HG03103 (cell line): ENCODE measurements at regions not wholly inside any gene's neighbourhood (a gene's known extent, or its start where the extent isn't known, plus 50 kb on each side); places are given as distances from the start of the nearest gene placed in this dataset.
"Not testable (repeated sequence)": the region's sequence is repeated elsewhere in the genome, so short reads cannot be mapped to it uniquely, and the experiment has no call there.

Experiments used
- ATAC-seq: cut with Tn5 transposase; IDR thresholded peaks from one replicate; pipeline ENCODE4 v1.9.1; 2021; ENCODE audit warnings: low read depth; ENCODE audit not compliant: unreplicated experiment

DNA sequence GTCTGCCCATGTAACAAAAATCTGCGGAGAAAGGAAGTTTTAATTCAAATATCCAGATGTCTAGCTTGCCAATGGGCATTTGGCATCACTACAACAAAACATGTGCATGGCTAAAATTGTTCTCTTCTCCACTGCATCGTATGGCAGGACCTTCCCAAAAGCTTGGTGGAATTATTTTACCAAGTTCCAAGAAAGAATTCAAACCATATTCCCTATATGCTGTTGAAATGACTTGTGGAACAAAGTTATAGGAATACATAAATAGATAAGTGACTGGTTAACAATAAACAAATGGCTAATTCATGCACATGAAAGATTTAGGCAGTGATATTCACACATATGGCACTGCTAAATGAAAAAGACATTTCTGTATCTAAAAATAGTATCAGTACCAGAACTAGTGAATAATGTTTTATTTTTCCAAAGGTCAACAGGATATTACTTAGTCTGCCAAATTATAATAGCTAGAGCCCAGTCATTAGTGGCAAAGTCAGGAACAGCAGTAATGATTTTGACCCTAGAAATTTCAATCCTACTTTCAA is 425.4 kb upstream of the VRK2 start:
- ATAC-seq = no peak

DNA sequence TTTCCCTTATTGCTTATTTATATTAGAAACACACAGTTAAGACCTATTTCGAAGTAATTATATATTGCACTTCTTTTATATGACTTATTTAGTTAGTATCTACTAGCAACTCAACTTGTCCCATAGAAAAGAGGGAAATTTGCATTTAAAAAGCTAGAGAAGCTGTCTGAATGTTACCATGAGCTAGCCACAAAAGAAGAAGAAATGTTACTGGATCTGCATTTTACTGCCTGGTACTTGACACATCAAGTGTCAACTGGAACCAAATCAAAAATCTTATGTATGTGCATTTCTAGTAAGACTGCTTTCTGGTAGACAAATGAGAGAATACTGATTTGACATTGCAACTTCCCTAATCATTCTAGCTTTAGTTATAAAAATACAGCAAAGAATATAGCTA is 424.6 kb upstream of the VRK2 start:
- no peak for ATAC-seq

DNA sequence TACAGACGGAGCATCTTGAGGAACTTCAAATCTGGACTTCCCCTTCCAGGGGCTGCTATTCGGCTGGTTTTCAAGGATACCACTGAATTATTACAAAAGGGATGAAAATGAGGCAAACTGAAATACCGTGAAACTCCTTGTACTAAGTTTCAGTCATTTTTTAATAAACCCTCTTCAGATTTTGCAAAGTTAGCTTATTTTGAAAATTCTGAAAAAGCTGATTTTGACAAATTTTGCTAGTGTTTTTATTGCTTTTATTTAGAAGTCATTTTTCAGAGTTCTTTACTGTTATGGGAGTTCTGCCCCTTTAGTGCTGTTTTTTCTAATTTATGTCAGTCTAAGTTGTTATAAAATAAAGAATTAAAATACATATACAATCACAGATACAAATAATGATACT is 390.4 kb upstream of the VRK2 start:
- no peak for ATAC-seq

DNA sequence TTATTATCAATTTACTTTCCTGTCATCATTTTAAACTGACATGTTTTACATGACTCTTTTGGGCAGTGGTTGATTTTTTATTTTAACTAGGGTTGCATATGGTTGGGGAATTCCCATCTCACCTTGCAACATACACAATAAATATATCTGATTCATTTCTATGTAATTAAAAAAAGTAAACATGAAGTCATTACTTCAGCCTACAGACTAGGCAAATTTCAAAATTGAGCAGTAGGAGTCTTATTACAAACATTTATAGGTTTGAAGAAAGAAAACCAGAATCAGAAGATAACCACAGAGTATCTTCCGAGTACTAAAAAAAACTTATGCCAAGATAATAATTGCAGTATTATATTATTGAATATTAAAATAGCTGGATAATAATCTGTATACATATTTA is 377.0 kb upstream of the VRK2 start:
- no peak for ATAC-seq

DNA sequence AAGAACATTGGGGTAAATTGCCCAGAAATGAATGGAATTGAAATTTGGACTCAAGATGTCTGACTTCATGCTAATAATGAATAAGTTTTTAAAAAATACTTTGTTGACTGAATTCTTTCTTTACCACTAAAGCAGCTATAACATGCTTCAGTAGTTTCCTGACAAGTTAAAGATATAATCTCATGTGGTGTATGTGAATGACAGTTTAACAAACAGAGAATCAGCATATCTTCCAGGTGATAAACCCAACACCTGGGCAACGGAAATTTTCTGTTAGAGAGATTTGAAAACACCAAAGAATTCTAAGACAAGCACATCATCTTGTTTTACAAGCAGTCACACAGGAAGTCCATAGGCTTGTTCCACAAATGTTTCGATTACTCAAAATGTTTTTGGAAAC is 372.6 kb upstream of the VRK2 start:
- no peak for ATAC-seq

DNA sequence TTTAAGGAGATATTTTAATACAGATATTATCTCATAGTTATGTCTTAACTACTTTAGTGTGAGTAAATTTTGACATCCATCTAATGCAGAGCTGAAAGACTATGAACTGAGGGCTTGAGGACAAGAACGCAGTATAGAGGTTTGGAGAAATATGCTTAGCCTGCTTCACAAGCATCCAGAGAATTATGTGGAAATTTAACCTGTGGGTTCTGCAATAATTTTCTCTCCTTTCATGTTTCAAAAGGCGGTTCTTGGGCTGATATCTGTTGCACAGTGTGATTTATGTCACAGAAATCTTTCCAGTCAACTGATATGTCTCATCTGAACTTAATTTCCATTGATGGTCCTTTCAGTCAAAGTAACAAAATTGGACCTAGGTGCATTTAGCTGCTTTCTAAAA is 371.9 kb upstream of the VRK2 start:
- ATAC-seq = no peak

DNA sequence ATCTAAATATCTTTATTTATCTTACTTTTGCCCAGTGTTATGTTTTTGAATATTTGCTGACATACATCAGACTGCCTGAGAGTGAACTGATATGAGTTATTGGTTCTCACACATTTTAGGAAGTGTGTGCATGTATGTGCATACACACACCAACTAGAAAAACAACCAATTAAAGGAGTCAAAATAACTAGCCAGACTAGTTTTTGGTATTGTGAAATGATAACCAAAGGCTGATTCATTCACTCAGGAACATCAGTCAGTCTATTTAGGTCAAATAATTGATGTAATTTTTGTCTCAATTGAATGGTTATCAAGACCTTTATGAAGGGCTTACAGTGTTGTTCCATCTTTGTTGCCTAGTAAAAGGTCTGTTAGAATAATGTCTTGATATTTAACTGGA is 369.3 kb upstream of the VRK2 start:
- no peak for ATAC-seq

DNA sequence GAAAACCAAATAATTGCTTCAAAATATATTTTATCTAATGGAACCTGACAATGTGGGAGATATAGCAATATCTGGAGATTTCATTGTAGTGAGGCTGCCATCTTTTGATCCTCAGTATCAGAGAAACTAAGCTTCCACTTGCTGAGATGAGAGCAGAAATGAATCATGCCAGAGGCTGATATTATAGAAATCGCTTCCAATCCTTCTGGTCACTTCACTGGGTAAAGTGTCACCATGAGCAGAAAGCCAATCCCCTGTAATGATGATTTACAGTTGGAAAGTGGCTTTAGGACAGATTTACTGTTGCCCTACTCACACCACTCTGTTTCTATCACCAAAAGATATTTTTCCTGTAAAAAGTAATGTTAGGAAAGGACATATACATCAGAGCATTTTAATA is 365.0 kb upstream of the VRK2 start:
- ATAC-seq = no peak

DNA sequence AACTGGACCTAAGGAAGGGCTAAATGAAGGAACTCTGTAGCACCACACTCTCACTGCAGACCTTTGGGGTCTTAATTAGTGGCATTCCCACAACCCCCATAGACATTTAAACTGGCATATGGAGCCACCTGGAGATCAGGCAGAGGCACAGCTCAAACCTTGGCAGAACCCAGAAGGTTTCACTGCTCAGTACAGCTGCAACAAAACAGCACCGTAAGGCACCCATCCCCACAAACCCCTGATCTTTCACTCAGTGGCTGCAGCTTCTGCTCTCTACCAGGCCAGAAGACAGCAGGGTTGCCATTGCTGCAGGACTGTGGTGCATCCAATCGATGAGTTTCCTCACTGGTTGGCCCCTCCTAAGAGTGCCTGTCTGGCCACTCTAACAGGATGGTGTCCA is 361.6 kb upstream of the VRK2 start:
- ATAC-seq = no peak

DNA sequence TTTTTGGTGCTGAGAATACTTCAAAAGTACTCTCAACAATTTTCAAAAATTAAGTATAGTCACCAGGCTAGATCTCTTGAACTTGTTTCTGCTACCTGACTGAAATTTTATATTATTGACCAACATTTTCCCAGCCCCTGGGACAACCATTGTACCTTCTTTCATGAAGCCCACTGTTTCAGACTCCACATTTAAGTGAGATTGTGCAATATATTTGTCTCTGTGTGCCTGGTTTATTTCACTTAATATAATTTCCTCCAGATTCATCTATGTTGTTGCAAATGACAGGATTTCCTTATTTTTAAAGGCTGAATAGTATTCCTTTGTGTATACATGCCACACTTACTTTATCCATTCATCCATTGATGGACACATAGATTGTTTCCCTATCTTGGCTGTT is 354.2 kb upstream of the VRK2 start:
- no peak for ATAC-seq

DNA sequence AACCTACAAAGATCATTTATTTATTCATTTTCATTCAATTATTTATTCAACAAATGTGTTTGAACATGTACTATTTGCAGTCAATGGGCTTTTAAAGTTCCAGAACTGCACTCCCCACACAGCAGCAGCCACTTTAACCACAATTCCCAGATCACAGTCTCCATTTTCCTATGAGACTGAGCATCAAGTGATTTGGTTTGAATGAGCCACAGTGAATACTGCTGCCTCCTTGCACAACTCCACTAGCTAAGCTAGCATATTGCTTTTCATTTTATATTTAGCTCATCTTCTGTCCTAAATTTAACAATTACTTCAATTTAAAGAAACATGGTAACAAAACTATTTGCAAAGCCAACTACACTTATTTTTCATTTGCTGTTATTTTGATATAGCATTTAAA is 353.4 kb upstream of the VRK2 start:
- no peak for ATAC-seq

DNA sequence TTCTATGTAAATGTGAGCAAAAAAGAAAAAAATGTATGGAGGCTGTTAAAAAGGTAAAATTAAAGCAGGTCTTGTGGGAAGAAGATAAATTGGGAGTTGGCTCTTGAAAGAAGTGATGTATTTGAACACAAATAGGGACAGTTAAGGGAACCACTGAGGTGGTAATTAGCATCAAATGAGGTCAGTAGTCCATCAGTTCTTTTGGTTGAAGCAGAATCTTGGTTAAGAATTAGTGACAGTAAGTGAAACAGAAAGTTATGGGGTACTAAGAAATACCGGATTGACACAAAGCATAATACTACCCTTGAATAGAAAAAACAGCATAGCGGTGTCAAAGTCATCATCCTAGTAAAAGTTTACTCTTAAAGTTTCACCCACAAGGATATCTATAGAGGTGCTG is 352.6 kb upstream of the VRK2 start:
- ATAC-seq = no peak

DNA sequence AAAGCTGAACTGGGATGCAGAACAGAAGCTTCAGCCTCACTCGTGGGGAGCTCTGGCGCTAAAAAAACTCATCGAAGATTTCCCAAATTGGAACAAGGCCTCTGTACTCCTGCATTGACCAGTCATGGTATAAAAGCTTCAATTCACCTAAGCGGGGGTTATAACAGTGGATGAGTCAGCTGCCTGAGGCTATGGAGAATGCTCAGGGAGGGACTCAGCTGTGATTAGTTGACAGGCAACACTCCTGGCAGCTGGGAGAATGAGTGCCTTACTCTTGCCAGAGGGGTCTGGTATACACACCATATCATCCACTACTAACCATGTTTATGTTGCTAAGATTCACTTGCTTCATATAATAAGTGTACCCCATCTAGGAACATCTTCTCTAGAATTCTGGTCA is 350.6 kb upstream of the VRK2 start:
- ATAC-seq = no peak

DNA sequence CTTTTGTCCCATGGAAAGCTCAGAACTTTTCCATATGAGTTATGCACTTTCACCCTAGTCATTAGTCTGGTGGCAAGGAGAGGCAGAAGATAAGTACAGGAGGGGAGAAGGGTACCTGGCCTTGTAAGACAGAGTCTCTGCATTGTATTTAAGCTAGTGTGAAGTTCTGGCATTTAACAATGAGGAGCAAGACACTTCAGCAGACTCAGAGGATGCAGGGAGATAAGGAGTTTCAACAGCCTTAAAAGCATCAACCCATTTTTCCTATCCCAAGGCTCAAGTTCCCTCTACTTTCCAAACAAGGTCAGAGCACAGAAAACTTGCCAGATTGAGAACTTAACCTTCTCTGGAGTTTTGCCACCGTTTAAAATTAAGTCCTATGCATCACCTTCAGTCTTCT is 348.2 kb upstream of the VRK2 start:
- no peak for ATAC-seq

DNA sequence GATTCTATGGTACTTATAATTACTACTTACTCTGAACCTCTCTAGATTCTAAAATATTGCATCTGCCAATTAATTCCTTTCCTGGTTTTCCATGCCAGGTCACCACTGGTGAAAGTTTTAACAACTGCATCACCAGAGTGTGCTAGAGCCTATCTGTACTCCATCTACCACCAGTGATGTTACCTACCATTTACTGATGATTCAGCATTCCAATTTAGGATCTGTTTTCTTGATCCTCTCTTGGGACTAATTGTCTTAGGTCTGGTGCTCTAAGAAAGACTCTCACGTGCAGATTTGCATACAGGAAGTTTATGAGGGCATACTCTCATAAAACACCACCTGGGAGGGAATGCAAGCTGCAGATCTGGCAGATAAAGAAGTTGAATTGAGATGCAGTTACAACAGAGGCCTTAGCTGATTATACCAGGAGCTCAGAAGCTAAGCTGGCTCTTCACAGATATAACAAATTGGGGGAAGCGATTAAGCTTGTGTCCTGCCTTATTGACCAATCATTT is 347.6 kb upstream of the VRK2 start:
- ATAC-seq = no peak

DNA sequence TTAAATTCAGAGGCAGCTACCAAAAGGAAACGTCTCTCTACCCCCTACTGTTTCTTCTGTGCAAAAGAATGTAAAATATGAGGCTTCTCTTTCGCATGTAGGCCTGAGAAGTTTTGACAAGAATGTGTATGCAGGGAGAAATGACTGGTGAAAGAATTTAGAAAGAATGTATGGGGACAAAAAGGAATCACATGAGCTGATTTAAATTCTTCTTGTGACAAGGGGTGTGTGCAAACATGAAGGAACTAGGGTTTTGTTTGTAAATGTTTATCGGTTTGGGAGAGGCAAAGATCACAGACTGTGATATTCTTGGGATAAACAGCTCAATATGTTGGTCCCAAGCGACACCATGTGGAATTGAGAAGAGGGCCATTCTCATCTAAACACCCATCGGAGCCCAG is 345.2 kb upstream of the VRK2 start:
- ATAC-seq = no peak

DNA sequence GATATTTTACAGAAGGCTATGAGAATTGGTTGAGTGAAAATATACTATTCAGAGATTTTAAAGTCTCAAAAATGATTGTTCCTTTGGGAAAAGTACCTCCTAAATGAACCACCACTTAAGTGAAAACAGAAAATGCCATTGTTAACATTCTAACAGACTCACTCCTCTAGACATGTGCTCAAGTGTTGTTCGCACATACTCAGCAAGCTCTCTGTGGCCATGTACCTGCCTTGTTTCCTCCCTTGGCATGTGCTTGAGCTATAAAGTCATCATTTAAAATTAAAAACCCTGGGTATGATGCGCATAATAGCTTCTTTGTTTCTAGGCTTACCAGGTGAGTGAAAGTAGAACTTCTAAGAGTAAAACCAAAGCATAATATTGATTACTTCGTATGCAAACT is 343.2 kb upstream of the VRK2 start:
- no peak for ATAC-seq

DNA sequence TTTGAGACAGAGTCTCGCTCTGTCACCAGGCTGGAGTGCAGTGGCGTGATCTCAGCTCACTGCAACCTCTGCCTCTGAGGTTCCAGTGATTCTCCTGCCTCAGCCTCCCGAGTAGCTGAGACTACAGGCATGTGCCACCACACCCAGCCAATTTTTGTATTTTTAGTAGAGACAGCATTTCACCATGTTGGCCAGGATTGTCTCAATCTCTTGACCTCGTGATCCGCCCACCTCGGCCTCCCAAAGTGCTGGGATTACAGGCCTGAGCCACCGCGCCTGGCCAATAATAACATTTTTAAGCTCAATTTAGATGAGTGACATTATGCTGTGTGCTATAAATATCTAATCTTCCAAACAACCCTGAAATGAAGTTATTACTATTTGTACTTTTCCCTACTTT is 338.8 kb upstream of the VRK2 start:
- not testable (repeated sequence) for ATAC-seq

DNA sequence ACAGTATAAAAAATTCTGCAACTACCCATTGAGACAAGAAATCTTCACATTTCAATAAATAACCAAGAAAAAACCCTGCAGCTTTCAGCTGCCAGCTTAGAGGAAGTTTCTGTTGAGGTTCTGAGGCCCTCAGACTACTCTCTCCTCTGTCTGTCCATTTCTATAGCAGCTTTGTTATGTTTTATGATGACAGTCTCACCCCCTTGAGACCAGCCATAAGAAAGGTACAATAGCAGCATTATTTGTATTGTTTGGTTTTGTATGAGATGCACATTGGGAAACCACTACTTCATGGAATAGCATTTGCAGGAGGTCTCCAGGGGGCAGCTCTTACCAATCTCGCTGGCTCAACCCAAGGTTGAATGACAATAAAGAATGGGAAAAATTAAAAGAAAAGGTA is 334.6 kb upstream of the VRK2 start:
- no peak for ATAC-seq

DNA sequence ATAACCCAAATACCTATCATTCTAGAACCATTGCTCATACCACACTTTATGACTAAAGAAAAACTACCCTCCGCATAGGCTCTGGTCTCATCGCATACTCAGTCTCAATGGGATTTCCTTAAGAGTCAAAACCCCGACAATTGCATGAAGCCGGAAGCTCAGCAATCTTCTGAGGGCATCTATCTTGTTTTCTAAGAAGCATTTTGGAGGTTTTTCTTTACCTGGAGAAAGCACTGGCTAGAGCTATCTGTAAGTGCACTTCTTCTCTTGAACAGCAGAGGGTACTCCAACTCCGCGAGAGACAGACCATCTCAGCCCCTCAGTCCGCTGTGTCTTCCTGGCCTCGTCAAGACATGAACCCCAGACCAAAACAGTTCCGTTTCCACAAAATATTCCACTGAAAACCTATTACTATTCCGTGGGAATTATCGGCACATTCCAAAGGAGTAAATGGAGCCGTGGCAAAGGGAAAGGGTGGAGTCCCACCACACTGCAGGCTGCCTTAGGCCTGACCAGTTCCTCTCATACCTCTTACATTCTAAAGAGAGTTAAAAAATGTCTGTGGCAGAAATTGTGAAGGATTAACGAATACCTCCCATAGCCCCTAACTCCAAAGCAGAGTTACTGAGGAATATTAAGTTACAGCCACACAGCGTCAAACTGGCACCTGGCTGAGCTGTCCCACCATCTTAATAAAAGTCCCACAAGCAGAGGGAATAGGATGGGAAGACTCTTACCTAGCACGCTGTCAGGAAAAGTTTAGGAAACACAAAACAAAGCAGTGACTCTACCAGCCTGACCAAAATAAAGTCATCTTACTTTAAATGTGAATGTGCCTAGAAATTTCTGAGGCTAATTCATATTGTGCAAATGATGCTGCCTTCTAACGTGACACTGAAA is 325.6 kb upstream of the VRK2 start:
- ATAC-seq = peak; percentile 99

DNA sequence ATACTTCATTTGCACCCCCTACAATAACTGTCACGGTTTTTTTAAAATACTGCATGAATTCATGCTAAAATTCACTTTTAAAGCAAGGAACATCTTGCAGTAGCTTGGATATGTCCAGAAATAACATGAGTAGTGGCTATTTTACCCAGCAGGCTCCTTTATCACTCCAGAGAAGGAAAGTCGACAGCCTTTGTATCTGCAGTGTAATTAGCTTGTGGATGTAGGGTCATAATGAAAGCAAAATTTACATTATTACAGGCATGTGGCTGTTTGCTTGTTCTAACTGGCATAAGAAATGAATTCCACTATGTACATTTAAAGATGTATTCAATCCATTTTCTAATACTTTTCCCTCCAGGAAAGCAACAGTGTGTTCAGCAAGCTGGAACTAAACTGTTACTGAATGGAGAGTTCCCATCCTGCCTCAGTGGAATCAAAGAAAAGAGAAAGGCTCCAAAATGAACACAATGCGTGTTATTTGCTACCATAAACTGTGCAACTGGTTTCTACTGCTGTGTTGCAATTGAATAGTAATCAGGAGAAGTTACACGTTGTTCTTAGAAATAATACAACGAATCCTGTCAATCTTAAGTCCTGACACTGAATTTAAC is 321.2 kb upstream of the VRK2 start:
- ATAC-seq = no peak

DNA sequence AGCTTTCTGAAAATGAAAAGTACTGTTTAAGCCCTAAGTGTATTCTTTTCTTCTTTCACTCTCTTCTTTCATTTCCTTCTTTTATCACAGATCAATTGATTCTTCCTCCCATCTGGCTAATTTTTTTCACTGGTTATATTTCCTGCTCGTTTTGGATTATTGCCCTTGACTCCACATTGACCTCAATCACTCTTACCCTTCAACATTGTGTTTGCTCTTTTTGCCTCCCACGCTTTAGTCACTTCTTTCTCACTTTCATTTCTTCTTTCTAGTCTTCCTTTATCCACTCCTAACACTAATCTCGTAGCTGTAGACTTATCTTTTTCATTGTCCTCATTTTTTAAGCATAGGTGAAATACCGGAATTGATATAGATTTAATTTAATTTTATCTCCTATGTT is 320.3 kb upstream of the VRK2 start:
- no peak for ATAC-seq
